HEK293T (cell line): ENCODE measurements at regions not wholly inside any gene's neighbourhood (a gene's known extent, or its start where the extent isn't known, plus 50 kb on each side); places are given as distances from the start of the nearest gene placed in this dataset.

Experiments used
- BHLHE40 ChIP-seq: fragments of 450-650 bp; IDR thresholded peaks from 2 replicates; pipeline ENCODE4 v1.6.1; 2016; ENCODE audit warnings: mild to moderate bottlenecking, moderate library complexity, borderline replicate concordance
- ELF4 ChIP-seq: fragments of 450-650 bp; IDR thresholded peaks from 2 replicates; pipeline ENCODE4 v1.6.1; 2017; ENCODE audit warnings: antibody characterized with exemption
- FOXA1 ChIP-seq: fragments of 450-650 bp; IDR thresholded peaks from 2 replicates; pipeline ENCODE4 v1.6.1; 2016; ENCODE audit warnings: mild to moderate bottlenecking
- L3MBTL2 ChIP-seq: fragments of 450-650 bp; conservative IDR thresholded peaks from 2 replicates; pipeline ENCODE4 v1.6.1; 2016; ENCODE audit warnings: mild to moderate bottlenecking
- LEF1 ChIP-seq: fragments of 450-650 bp; IDR thresholded peaks from 2 replicates; pipeline ENCODE4 v1.6.1; 2017; ENCODE audit warnings: mild to moderate bottlenecking, borderline replicate concordance
- NFRKB ChIP-seq: fragments of 450-650 bp; IDR thresholded peaks from 2 replicates; pipeline ENCODE4 v1.6.1; 2016; ENCODE audit warnings: mild to moderate bottlenecking, moderate library complexity
- SP1 ChIP-seq: fragments of 450-650 bp; IDR thresholded peaks from 2 replicates; pipeline ENCODE4 v1.6.1; 2017
- TARDBP ChIP-seq: fragments of 450-650 bp; IDR thresholded peaks from 2 replicates; pipeline ENCODE4 v1.6.1; 2016

DNA sequence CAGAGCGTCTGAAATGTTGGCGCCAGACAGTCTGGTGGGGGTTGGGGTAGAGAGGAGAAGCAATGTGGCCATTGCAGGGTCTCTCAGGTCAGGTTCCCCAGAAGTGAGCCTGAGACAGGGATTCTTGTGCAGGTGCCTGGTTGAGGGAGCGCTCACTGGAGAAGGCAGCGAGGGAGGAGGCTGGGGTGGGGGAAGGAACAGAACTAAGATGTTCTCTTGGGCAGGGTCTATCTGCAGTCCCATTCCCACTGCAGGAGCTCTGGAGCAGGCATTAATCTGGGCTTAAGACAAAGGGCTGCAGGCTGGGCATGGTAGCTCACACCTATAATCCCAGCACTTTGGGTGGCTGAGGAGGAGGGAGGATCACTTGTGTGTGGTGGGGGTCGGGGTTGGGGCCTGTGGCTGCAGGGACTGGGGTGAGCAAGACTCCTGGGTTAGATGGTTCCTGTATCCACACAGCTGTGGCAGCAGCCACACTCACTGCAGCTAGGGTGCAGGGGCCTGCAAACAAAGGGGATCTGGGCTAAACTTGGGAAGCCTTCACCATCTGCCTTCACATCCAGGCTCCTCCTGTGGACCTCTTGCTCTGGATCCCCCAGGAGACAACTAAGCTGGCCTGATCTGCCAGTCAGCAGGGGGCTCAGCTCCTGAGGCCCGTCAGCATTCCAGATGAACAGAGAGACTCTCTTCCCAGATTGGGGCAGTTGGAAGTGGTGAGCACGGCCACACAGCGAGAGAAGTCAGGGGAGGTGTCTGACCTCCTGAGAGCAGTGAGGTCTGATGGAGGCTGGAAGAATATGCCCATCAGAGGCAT is 172.5 kb downstream of the ABHD5 start:
- TF ChIP-seq ELF4 (no peak), FOXA1 (no peak), LEF1 (no peak), BHLHE40 (no peak), L3MBTL2 (no peak), TARDBP (no peak), SP1 (no peak), NFRKB (no peak)
